ENCODE measurements at regions not wholly inside any gene's neighbourhood (a gene's known extent, or its start where the extent isn't known, plus 50 kb on each side); places are given as distances from the start of the nearest gene placed in this dataset.

GRCh38 chr10:45227042-45227441 is 88.4 kb downstream of the OR13A1 start:
- TF ChIP-seq FOXP2 (optimal IDR thresholded peaks at IDR 0.05; ENCODE audit: borderline replicate concordance, extremely low read depth, extremely low read length, insufficient read depth): no peak
- TF ChIP-seq TAF1 (IDR thresholded peaks at IDR 0.05; ENCODE audit: borderline replicate concordance, insufficient read depth, low read length): no peak
- peak in 1 of 2 experiments; percentile 75; a peak in 2 of 4 replicates for TF ChIP-seq REST (IDR thresholded peaks at IDR 0.05; ENCODE audit: insufficient read depth in 1 of 2, low read depth in 2 of 2, low read length in 2 of 2)
- TF ChIP-seq SIN3A (IDR thresholded peaks at IDR 0.05; ENCODE audit: borderline replicate concordance, insufficient read depth, low read length): no peak

- no peak for TF ChIP-seq REST (IDR thresholded peaks at IDR 0.05; ENCODE audit: insufficient read depth in 1 of 2, low read depth in 2 of 2, low read length in 2 of 2)
- no peak for TF ChIP-seq TAF1 (IDR thresholded peaks at IDR 0.05; ENCODE audit: borderline replicate concordance, insufficient read depth, low read length)
- no peak for TF ChIP-seq SIN3A (IDR thresholded peaks at IDR 0.05; ENCODE audit: borderline replicate concordance, insufficient read depth, low read length)
- no peak for TF ChIP-seq FOXP2 (optimal IDR thresholded peaks at IDR 0.05; ENCODE audit: borderline replicate concordance, extremely low read depth, extremely low read length, insufficient read depth)
- TF ChIP-seq POLR2AphosphoS5 (IDR thresholded peaks at IDR 0.05; ENCODE audit: low read depth, low read length): no peak
These were observed 88.0 kb downstream of the OR13A1 start for GRCh38 chr10:45227456-45227855.

- TF ChIP-seq TAF1 (IDR thresholded peaks at IDR 0.05; ENCODE audit: borderline replicate concordance, insufficient read depth, low read length) (no peak), POLR2AphosphoS5 (IDR thresholded peaks at IDR 0.05; ENCODE audit: low read depth, low read length) (no peak), SIN3A (IDR thresholded peaks at IDR 0.05; ENCODE audit: borderline replicate concordance, insufficient read depth, low read length) (no peak), FOXP2 (optimal IDR thresholded peaks at IDR 0.05; ENCODE audit: borderline replicate concordance, extremely low read depth, extremely low read length, insufficient read depth) (no peak), REST (IDR thresholded peaks at IDR 0.05; ENCODE audit: insufficient read depth in 1 of 2, low read depth in 2 of 2, low read length in 2 of 2) (no peak)
These were observed 85.6 kb downstream of the OR13A1 start for GRCh38 chr10:45229823-45230222.

- TF ChIP-seq FOXP2 (optimal IDR thresholded peaks at IDR 0.05; ENCODE audit: borderline replicate concordance, extremely low read depth, extremely low read length, insufficient read depth): no peak
- no peak for TF ChIP-seq REST (IDR thresholded peaks at IDR 0.05; ENCODE audit: insufficient read depth in 1 of 2, low read depth in 2 of 2, low read length in 2 of 2)
- TF ChIP-seq TAF1 (IDR thresholded peaks at IDR 0.05; ENCODE audit: borderline replicate concordance, insufficient read depth, low read length): no peak
- no peak for TF ChIP-seq SIN3A (IDR thresholded peaks at IDR 0.05; ENCODE audit: borderline replicate concordance, insufficient read depth, low read length)
- no peak for TF ChIP-seq POLR2AphosphoS5 (IDR thresholded peaks at IDR 0.05; ENCODE audit: low read depth, low read length)
These were observed 79.6 kb downstream of the OR13A1 start for GRCh38 chr10:45235798-45236220.

- TF ChIP-seq REST (IDR thresholded peaks at IDR 0.05; ENCODE audit: insufficient read depth in 1 of 2, low read depth in 2 of 2, low read length in 2 of 2): no peak
- no peak for TF ChIP-seq TAF1 (IDR thresholded peaks at IDR 0.05; ENCODE audit: borderline replicate concordance, insufficient read depth, low read length)
- TF ChIP-seq FOXP2 (optimal IDR thresholded peaks at IDR 0.05; ENCODE audit: borderline replicate concordance, extremely low read depth, extremely low read length, insufficient read depth): no peak
- no peak for TF ChIP-seq SIN3A (IDR thresholded peaks at IDR 0.05; ENCODE audit: borderline replicate concordance, insufficient read depth, low read length)
- TF ChIP-seq POLR2AphosphoS5 (IDR thresholded peaks at IDR 0.05; ENCODE audit: low read depth, low read length): no peak
These were observed 76.5 kb downstream of the OR13A1 start for GRCh38 chr10:45238896-45239295.
